Activated CD4-positive, alpha-beta T cell treated with anti-CD3 and anti-CD28 coated beads, Interleukin-2, amount 50 U/mL, for 48 hours (primary cell): ENCODE measurements at regions not wholly inside any gene's neighbourhood (a gene's known extent, or its start where the extent isn't known, plus 50 kb on each side); places are given as distances from the start of the nearest gene placed in this dataset.

Experiments used
- DNase-seq, 2 experiments: peaks; one replicate each; pipeline ENCODE4 v3.0.0-alpha.2; 2020

DNA sequence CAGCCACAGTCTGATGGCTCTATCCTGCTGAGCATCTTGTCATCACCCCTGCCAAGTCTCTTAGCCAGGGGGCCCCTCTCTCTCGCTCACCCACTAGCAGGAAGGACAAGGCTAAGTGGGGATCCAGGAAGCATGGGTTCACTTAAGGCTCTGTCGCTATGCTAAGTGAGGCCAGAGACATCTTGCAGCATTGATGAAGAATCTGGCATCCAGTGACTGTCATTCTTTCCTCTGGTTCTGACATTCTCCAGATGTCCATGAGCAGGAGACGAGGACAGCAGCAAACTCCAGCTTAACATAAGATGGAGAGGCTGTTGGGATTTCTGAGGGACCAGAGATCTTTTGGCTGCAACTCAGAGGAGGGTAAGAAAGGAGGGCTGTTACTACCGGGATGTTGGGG lies 230.2 kb downstream of the TSHZ3 start:
- no peak for DNase-seq

DNA sequence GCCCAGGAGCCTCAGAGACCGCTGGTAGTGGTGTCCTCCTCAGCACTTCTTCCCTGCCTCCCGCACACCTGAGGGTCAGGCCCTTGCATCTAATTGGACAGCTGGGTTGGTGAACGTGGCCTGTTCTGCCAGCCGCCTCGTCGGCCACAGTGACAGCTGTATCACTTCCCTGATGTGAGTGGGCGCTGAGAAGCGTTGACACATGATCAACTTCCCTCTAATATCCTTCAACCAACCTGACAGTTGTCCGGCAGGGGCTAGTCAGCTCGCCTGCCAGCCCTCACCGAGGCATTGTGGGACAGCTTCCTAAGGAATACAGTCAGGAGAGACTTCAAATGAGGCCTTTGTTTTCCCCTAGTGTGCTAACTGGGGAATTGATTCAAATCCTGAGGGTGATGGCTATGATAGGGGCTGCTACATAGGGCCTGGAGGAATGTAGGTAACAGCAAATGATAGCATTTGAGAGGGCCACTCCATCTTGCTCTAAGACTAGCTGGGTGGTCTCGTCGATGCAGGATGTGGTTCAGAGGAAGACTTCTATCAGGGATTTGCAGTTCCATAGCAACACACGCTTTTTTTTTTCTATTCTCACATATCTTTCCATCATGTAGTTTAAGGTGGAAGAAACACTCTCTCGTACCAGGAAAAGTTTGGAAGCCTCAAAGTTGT lies 230.8 kb downstream of the TSHZ3 start:
- DNase-seq: no peak

DNA sequence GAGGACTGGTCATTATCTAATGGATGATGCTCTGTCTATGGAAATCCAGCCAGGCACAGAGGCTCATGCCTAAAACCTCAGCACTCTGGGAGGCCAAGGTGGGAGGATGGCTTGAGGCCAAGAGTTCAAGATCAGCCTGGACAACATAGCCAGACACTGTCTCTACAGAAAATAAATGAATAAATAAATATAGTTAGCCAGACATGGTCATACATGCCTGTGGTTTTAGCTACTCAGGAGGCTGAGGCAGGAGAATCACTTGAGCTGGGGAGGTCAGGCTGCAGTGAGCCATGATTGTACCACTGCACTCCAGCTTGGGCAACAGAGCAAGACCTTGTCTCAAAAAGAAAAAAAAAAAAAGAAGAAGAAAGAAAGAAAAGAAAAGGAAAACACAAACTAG lies 234.7 kb downstream of the TSHZ3 start:
- DNase-seq: no peak

DNA sequence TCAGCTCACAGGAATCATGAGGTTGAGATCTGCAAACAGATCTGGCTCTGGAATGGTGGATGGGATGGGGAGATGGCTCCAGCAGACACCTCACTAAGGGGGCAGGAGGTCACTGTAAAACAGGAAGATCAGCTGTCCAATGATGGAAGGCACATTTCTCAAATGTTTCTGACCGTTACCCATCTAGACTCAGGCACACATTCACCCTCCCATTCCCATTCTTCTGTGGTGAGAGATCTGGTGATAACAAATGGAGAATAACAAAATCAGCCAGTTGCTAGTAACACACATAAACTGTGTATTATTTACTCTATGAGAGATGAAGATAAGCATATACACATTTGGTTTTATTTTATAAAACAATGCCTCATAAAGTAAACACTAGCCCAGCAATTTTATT lies 235.9 kb downstream of the TSHZ3 start:
- no peak for DNase-seq

DNA sequence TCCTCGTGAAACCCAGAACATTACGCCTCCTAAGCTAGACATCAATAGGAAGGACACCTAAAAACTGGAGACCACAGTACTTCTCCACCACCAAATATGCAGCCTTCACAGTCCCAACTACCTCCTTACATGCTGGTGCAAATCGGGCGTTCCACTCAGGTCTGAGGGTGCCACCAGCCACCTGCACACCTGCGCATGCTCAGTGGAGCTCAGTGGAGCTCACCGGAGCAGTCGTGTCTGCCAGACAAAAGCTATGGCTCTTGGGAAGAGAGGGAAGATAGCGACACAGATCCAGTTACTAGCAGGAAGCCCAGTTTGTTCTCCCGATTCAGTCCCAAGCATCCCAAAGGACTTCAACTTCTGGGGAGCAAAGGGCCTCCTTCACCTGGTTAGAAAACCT lies 237.1 kb downstream of the TSHZ3 start:
- no peak for DNase-seq

DNA sequence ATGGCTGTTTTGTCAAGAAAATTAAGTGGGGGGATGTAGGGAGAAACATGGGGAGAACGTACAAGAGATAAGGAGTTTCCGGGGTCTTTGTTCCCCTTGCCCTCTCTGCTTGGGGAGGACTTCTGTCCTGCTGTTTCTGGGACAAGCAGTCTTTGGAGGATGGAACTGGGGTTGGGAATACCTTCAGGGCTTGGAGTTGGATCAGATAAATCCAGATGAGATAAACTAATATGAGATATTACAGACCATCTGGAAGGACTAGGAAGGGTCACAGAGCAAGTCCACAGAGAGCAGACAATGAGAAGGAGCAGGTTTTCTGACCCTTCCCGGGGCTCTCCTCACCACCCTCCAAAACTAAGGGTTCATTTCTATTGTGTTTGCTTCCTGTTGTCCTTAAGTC lies 237.5 kb downstream of the TSHZ3 start:
- no peak for DNase-seq

DNA sequence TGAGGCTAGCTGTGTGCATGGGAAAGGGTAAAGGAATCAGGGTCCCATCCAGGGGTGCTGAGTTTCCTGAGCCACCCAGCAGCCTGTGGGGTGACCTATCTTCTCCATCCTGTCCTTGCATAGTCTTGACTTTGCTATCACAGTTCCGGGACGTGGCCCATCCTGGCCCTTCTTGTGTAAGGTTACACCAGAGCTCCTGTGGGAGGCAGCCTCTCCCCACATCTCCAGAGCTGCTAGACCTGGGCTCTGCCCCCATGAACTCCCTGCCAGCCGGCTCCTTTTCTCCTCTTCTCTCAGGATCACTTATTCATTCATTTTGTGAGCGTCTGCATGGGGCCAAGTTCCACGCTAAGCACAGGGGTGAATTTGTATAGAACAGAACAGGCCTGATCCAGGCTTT lies 238.9 kb downstream of the TSHZ3 start:
- peak; percentile 3 to 22 for DNase-seq

DNA sequence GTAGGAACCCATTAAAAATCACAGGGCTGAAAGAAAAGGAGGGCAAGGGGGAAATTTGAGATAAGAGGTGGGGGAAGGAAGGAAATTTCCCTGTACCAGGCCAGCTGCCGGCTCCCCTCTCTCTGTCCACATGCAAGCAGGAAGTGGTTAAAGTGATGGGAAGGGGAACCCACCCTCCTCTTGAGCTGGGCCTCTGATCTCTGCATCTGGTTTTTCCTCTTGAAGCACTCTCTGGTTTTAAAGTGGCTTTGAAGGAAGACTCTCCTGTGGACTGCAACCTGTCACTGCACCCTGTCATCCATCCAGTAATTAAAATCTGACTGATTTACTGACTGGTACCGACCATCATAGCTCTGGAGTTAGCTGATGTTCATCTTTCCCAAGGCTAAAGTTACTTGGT lies 239.6 kb downstream of the TSHZ3 start:
- no peak for DNase-seq

DNA sequence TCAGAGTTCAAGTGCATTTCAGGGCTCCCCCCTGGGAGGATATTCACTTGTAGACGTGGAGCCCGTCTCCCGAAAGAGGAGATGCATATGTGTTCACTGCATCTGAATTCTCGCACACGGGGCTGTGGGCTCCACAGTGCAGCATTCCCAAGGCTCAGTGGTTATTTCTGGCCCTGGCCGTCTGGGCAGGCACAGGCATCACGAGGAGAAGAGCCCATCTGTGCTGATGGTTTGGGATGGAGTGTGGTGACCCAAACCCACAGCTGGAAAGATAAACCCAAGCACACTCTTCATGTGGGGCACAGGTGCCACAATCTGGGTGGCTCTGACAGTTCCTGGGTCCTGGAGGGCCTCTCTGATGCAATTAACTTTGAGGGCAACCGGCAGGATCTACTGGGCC lies 242.1 kb downstream of the TSHZ3 start:
- no peak for DNase-seq

DNA sequence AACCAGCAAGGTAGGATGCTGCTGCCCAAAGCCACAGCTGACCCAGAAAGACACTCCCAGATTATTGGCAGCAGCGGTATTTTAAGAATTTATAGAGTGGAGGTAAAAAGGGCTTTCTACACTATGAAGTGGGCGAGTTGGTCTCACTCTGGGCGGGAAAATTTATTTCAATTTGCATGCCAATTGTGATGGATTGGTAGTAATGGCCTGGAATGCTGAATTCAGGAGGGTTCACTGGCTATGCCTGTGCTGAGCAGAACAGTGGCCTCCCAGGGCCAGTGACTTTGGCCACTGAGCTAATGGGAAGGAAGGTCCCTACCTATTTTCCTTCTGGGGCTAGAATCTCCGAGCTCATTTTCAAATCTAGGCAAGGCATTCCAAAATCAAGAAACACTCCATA lies 243.5 kb downstream of the TSHZ3 start:
- no peak for DNase-seq

DNA sequence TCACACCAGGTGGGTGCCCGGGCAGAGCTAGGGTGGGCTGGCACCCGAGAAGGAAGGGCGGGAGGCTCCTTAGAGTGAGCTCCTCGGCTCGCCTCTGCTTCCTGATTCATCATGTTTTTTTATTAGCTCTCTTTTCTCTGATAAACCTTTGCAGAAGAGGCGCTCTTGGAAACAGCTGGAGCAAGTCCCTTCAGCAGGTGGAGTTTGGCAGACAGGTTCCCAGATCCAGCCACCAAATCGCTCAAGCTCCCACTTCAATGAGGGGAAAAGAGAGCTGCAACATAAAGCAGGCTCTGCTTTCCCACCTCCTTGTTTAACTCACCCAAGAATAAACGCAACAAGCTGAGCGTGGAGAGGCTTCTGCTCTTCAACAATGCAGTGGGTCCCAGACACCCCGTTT lies 244.8 kb downstream of the TSHZ3 start:
- DNase-seq: no peak

DNA sequence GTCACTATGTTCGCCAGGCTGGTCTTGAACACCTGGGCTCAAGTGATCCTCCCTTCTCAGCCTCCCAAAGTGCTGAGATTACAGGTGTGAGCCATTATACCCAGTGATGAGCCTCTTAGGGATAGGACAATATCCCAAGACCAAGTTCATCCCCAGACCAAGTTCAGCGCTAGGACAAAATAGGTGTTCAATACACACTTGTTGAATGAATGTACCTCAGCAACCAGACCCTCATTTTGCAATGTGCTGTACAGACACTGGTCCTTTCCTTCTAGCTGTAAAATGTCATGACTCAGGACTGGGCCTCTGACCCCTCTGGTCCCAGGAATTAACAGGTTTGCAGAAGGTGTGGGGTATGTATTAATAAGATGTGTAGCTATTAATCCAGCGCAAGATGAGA lies 246.0 kb downstream of the TSHZ3 start:
- DNase-seq: no peak

DNA sequence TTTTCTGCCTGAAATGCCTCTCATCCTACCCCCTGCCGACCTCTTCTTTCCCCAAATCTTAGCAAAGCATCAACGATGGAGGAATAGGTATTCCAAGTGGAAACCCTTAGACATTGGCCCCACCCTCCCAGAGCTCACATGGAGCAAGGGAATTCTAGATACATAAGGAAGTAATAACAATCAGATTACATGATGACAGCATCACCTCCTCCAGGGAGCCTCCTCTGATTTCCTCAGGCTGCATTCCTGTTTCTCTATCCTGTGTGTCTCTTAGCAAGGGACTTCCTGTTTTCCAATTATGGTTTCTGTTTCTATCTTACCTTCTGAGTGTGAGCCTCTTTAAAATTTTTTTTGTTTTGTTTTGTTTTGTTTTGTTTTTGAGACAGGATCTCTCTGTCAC lies 246.6 kb downstream of the TSHZ3 start:
- DNase-seq: no peak

DNA sequence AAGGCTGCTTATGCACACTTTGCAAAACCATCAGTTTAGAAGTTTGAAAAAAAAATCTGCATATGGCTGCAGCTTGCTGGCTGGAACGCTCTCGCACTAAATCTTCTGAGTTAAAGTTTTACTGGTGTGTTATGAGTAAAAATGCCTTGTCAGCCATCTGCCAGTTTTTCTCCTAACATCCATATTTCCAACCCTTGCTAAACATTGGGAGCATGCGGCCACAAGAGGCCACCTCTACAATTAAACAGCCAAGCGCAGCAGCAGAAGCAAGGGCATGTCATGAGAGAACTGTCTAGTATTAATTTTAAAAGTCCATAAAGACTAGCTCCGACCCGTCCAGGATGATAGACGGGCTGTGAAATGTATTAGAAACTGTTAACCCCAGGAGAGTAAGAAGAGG lies 248.3 kb downstream of the TSHZ3 start:
- DNase-seq: no peak

DNA sequence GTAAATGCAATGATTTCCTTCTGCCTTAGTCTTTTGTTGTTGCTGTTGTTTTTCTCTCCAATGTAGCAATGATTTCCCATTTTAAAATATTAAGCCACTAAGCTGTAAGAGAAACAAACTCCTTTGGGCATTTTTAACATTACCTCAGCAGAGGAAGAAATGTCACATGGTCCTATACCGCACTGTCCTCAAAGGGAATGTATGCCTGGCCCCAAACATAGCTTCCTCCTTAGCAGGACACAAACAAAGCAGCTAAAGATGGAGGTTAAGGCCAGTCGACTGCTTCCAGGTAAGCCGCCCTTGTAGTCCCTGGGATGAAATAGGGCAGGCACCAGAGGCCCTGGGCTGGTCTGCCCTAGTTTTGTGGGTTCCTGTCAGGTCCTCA lies 249.0 kb downstream of the TSHZ3 start:
- DNase-seq: no peak

DNA sequence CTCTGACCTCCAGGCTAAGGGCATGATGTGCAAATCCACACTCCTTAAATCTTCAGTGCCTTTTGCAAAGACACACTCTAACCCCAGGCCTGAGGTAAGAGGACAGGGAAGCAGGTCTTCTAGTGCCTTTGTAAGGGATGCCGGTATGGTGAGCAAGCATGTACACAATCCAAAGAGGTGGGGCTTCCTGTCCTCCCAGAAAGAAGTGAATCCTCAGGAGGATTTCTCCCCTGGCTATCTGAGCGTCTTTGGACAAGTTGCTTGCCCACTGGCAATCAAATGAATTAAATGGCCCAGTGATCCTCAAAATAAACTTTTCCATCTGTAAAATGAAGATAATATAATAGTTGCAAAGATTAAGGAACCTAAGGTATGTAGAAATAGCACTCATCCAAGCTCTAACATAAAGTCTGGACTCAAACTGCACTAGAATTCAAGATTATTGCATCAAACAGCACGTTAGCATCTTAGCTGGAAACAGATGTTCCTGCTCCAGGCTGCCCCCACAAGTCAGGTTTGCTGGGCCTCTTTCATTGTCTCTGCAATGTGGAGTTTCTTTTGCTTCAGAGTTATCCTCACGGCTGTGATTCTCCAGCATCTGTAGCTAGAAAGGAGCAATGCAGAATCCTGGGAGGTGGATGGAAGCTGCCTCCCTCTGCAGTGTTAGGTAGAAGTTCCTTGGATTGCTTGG lies 249.6 kb downstream of the TSHZ3 start:
- no peak for DNase-seq

DNA sequence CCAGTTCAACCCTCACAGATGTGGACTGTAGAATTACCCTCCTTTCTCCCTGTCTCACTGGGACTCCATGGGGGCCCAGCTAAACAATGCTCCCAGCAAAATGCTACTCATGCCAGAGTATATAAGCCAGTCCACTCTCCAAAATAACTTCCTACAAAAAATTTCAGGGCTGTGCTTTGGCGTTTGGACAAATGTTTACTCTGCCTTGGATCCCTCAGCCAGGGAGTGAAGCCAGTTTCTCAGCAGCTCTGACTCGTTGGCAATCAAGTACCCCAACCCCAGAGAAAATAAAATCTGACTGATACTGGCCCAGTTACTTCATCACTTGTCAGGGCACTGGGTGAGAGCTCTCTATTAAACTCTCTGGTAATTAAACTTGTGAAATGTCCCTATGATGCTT lies 250.4 kb downstream of the TSHZ3 start:
- no peak for DNase-seq

DNA sequence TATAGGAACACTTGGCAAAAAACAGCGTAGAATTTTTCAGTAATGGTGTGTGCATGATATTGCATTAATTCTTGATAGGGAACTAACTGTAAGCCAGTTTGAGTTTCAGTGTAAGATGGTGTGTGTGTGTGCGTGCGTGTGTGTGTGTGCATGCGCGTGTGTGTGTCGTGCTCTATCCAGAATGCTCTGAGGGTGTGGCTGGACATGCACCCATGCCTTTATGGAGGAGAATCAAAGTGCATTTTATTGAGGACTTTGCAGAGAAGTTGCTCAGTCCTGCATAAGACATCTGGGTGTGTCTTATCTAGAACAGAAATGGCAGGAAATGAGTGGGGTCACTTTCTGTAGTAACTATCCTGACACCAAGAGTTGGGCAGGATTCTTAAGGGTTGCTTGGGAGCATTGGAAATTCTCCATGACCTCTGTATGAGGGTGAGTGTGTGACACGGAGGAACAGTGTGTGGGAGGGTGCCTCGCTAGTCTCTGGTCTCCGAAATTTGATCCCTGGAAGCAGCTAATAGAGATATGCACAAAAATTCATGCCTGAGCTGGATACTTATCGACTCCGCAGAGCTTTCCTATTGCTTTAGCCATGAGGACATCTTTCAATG lies 252.2 kb downstream of the TSHZ3 start:
- no peak for DNase-seq

DNA sequence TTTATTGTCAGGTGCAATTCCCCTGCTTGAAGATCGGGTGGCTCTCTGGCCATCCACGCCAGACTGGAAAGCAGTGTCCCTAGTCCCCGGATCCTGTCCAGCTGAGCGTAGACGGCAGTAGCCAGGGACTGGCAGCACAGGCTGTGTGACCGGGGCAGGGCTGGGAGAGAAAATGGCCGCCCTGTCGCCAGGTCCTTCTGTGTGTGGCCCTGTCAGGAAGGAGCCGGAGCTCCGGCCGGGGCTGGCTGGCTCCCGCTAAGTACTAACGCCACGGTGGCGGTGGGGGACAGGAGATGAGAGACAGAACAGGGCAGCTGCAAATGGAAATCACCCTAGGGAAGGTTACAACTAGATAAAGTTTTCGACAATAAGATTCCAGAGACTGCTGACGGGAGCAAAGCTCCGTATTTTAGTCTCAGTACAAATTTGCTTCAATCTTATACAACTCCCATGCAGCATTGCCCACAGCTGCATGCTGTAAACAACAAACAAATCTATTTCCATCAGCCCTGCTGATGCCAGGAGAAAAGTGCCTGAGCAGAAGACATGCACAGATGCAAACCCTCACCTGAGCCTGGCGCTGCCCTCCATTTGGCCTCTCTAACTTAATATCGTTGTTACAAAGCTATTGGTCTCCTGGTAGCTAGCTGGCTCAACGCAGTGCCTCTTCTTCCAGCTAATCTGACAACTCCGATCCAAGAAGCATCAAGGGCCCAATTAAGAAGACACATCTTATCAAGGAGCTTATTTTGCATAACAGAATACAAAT lies 253.0 kb downstream of the TSHZ3 start:
- no peak for DNase-seq

DNA sequence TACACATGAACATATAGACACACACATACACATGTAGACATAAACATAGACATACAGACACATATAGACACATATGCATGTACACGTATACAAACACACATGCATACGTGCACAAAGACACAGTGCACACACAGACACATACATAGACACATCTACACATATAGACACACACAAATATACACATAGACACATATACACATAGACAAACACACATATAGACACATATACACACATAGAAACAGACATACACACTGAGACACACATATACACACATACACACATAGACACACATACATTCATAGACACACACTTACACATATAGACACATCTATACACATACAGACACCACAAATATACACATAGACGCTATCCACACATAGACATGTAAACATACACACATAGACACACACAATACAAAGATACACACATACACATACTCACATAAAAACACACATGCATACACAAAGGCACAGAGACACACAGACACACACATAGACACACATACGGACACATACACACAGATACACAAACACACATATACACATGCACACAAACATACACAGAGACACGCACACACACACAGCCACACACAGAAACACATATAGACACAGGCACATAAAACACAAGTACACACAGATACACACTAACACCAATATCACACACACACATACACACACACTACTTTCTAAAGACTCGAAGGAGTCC lies 254.0 kb downstream of the TSHZ3 start:
- DNase-seq: no peak

DNA sequence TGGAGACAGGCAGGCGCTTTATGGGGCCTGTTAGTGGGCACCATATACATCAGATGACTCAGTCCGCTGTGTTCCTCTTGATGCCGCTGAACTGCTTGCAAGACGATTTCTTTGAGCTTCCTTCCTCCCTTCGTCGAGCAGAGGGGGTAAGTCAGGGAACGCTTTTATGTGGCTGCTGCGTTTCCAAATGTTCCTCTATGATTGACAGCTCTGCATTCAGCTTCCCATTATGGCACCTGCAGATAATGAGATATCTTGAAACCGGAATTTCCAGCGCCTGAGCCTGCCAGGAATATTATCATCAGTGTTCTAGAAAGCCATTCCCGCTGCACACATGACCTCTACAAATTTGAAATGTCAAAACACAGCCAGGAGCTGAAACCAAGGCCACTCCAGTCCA lies 257.0 kb downstream of the TSHZ3 start:
- DNase-seq: no peak

DNA sequence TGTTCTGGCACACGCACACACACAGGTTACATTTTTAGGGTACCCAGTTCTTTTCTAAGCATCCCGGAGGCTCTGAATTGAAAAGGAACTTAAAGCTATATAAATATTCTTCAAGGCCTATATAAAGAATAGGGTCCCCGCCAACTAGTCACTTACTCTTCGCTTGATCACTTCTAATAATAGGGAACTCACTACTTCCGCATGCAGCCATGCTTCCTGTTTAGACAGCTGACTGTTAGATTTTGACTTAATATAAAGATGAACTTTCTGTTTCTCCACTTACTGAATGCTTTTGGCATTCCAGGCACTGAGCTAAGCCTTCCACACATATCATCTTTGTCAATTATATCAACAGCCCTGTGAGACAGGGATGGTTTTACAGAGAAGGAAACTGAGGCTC lies 259.6 kb downstream of the TSHZ3 start:
- DNase-seq: no peak

DNA sequence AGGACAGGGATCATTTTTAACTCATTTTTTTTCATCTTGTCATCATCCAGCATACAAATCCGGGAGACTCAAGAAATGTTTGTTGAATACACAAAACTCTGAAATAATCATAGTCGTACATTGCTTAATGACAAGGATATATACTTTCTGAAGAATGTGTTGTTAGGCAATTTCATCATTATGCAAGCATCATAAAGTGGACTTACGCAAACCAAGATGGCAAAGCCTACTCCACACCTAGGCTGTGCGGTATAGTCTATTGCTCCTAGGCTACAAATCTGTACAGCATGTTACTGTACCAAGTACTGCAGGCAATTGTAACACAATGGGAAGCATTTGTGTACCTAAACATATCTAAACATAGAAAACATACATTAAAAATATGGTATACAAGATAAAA lies 264.1 kb downstream of the TSHZ3 start:
- no peak for DNase-seq
